ENCODE measurements at regions not wholly inside any gene's neighbourhood (a gene's known extent, or its start where the extent isn't known, plus 50 kb on each side); places are given as distances from the start of the nearest gene placed in this dataset.

- peak; percentile 35 for DNase-seq (ENCODE audit: low spot score)
- no peak for FAIRE-seq
These were observed 111.0 kb upstream of the PTCH1 start for GRCh38 chr9:95627802-95628201.

- DNase-seq (ENCODE audit: low spot score): peak; percentile 36
- no peak for FAIRE-seq
These were observed 110.3 kb upstream of the PTCH1 start for GRCh38 chr9:95626885-95627558.

GRCh38 chr9:95626341-95626740, 109.6 kb upstream of the PTCH1 start:
- FAIRE-seq (no peak), DNase-seq (ENCODE audit: low spot score) (no peak)

- DNase-seq (ENCODE audit: low spot score) (no peak), FAIRE-seq (no peak)
These were observed 106.9 kb upstream of the PTCH1 start for GRCh38 chr9:95623640-95624039.

GRCh38 chr9:95620722-95621121, 104.0 kb upstream of the PTCH1 start:
- FAIRE-seq (no peak), DNase-seq (ENCODE audit: low spot score) (no peak)

- no peak for FAIRE-seq
- no peak for DNase-seq (ENCODE audit: low spot score)
These were observed 103.5 kb upstream of the PTCH1 start for GRCh38 chr9:95620314-95620713.

- no peak for FAIRE-seq
- no peak for DNase-seq (ENCODE audit: low spot score)
These were observed 98.5 kb upstream of the PTCH1 start for GRCh38 chr9:95615246-95615645.

- DNase-seq (ENCODE audit: low spot score) (no peak), FAIRE-seq (no peak)
These were observed 96.9 kb upstream of the PTCH1 start for GRCh38 chr9:95613670-95614069.

- DNase-seq (ENCODE audit: low spot score) (no peak), FAIRE-seq (no peak)
These were observed 94.6 kb upstream of the PTCH1 start for GRCh38 chr9:95611354-95611753.

- DNase-seq (ENCODE audit: low spot score) (no peak), FAIRE-seq (no peak)
These were observed 93.4 kb upstream of the PTCH1 start for GRCh38 chr9:95610006-95610785.

GRCh38 chr9:95609426-95609825, 92.7 kb upstream of the PTCH1 start:
- FAIRE-seq: no peak
- DNase-seq (ENCODE audit: low spot score): no peak

- DNase-seq (ENCODE audit: low spot score) (no peak), FAIRE-seq (no peak)
These were observed 91.6 kb upstream of the PTCH1 start for GRCh38 chr9:95608341-95608740.

GRCh38 chr9:95607507-95607906, 90.7 kb upstream of the PTCH1 start:
- no peak for FAIRE-seq

GRCh38 chr9:95606489-95607350, 89.9 kb upstream of the PTCH1 start:
- FAIRE-seq (no peak), DNase-seq (ENCODE audit: low spot score) (no peak)

More at GRCh38 chr9:95607507-95607906, 90.7 kb upstream of the PTCH1 start:
- no peak for DNase-seq (ENCODE audit: low spot score)

GRCh38 chr9:95605816-95606488, 89.2 kb upstream of the PTCH1 start:
- no peak for FAIRE-seq
- DNase-seq (ENCODE audit: low spot score): no peak

GRCh38 chr9:95605101-95605500, 88.3 kb upstream of the PTCH1 start:
- FAIRE-seq (no peak), DNase-seq (ENCODE audit: low spot score) (no peak)

- DNase-seq (ENCODE audit: low spot score) (no peak), FAIRE-seq (no peak)
These were observed 81.5 kb upstream of the PTCH1 start for GRCh38 chr9:95598236-95598635.

- FAIRE-seq: no peak
- no peak for DNase-seq (ENCODE audit: low spot score)
These were observed 79.0 kb upstream of the PTCH1 start for GRCh38 chr9:95595721-95596295.

- FAIRE-seq: no peak
- DNase-seq (ENCODE audit: low spot score): no peak
These were observed 76.2 kb upstream of the PTCH1 start for GRCh38 chr9:95592931-95593330.

- FAIRE-seq (no peak), DNase-seq (ENCODE audit: low spot score) (no peak)
These were observed 72.2 kb upstream of the PTCH1 start for GRCh38 chr9:95588724-95589588.

All from urothelium cell line (cell line).